CD4-positive, alpha-beta memory T cell (primary cell): ENCODE measurements at regions not wholly inside any gene's neighbourhood (a gene's known extent, or its start where the extent isn't known, plus 50 kb on each side); places are given as distances from the start of the nearest gene placed in this dataset.

Experiments used
- CTCF ChIA-PET: fragments of 350-600 bp; sonication (Branson Sonifier 250); formaldehyde crosslinking; loops from one replicate; lab custom pipeline; 2021; ENCODE audit warnings: inconsistent platforms; ENCODE audit not compliant: partially characterized antibody; lab: Charles Lee
- POLR2A ChIA-PET: fragments of 350-600 bp; sonication (Branson Sonifier 250); formaldehyde crosslinking; loops from one replicate; lab custom pipeline; 2021; ENCODE audit not compliant: partially characterized antibody; lab: Charles Lee
- DNase-seq, 5 donors: peaks; one replicate each; pipeline versions ENCODE4 v3.0.0 to v3.0.0-alpha.2; 2020 to 2022; ENCODE audit warnings: mixed read lengths in 1 of 5
- H3K27ac ChIP-seq: one replicate; pipeline ENCODE4 v1.7.0; 2013; ENCODE audit warnings: low read depth, low read length
- H3K27me3 ChIP-seq: 2 replicates; pipeline ENCODE4 v1.7.0; 2013; ENCODE audit warnings: mild to moderate bottlenecking, low read length, moderate library complexity; ENCODE audit not compliant: insufficient read depth
- H3K36me3 ChIP-seq: 2 replicates; pipeline ENCODE4 v1.7.0; 2013; ENCODE audit warnings: mild to moderate bottlenecking, low read length, moderate library complexity; ENCODE audit not compliant: insufficient read depth
- H3K4me1 ChIP-seq: 2 replicates; pipeline ENCODE4 v1.7.0; 2013; ENCODE audit warnings: mild to moderate bottlenecking, low read length, moderate library complexity; ENCODE audit not compliant: insufficient read depth
- H3K4me3 ChIP-seq, 2 donors: one replicate each; pipeline ENCODE4 v1.7.0; 2013; ENCODE audit warnings: low read length in 2 of 2, mild to moderate bottlenecking in 1 of 2
- H3K9me3 ChIP-seq, 2 donors: one replicate each; pipeline ENCODE4 v1.7.0; 2013; ENCODE audit warnings: low read length in 2 of 2, control low read depth in 1 of 2; ENCODE audit not compliant: control insufficient read depth in 1 of 2
- H3K27ac Mint-ChIP-seq, 7 donors: one replicate each; pipeline ENCODE4 v1.8.0; 2020 to 2021; ENCODE audit warnings: mixed read lengths in 7 of 7, mild to moderate bottlenecking in 6 of 7, inconsistent platforms in 3 of 7, moderate library complexity in 3 of 7
- H3K27me3 Mint-ChIP-seq, 2 donors: one replicate each; pipeline ENCODE4 v1.8.0; 2020 to 2021; ENCODE audit warnings: mixed read lengths in 2 of 2
- H3K36me3 Mint-ChIP-seq, 2 donors: one replicate each; pipeline ENCODE4 v1.8.0; 2020 to 2021; ENCODE audit warnings: mixed read lengths in 2 of 2, inconsistent platforms in 1 of 2, mild to moderate bottlenecking in 1 of 2
- H3K4me1 Mint-ChIP-seq, 4 donors: one replicate each; pipeline ENCODE4 v1.8.0; 2020 to 2021; ENCODE audit warnings: mixed read lengths in 4 of 4, mild to moderate bottlenecking in 1 of 4
- H3K4me3 Mint-ChIP-seq, 8 donors: one replicate each; pipeline ENCODE4 v1.8.0; 2020 to 2021; ENCODE audit warnings: mixed read lengths in 8 of 8, mild to moderate bottlenecking in 7 of 8, moderate library complexity in 6 of 8, inconsistent platforms in 3 of 8
- H3K9me3 Mint-ChIP-seq, 8 donors: one replicate each; pipeline ENCODE4 v1.8.0; 2020 to 2021; ENCODE audit warnings: mixed read lengths in 8 of 8, mild to moderate bottlenecking in 5 of 8, inconsistent platforms in 3 of 8, moderate library complexity in 1 of 8
- intact Hi-C: fragments of 100-400 bp; cut with micrococcal nuclease; formaldehyde crosslinking; loops from one replicate; pipeline ENCODE4 v1.15.1; 2023

DNA sequence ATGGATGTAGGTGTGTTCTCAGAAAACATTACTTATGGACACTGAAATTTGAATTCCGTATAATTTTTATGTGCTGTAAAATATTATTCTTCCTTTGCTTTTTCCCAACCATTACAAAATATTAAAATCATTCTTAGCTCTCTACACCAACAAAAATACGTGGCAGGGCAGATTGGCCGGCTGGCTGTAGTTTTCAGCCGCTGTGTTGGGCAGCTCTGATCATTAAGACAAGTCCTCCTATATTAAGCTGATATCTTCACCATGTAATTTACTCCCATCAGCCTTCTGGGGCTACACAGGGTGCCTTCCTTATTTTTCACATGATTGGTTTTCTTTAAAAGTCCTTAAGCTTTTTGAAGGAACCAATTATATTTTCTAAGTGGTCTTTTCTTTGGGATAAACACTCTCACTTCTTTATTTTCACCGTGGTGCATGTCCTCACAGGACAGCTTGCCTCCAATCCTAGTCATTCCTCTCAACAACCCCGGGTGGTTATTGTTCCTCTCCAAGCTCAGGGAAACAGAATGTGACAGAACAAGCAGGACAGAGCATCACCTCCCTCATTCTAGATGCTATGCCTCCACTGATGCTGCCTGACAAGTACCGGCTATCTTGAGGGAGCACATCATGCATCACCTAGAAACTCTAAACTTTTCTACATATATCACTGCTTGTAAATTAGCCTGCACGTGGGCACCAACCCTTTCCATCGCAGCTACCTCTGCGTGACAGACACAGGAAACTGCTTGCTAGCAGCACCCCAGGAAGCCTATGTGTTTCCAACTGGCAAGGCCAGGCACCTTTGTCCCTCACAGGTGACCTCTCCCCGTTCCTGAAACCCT lies 362.3 kb downstream of the MYCN start:
- Mint-ChIP-seq H3K36me3 (no peaks in the 10 kb centered on the region), H3K4me1 (peaks cover 6 to 7% (median 6%) of the 10 kb centered on the region in 4 donors), H3K27ac (no peak overlapping the region), H3K27me3 (peaks cover 9 to 11% of the 10 kb centered on the region in 2 donors), H3K9me3 (peaks cover 0 to 6% (median 0%) of the 10 kb centered on the region in 8 donors), H3K4me3 (peak overlapping the region in 6 of 8 donors; percentile 3 to 45 (median 24))
- no peaks in the 10 kb centered on the region for H3K36me3 ChIP-seq
- intact Hi-C loops = no loop called here
- H3K27ac ChIP-seq = no peak overlapping the region
- DNase-seq = no peak
- H3K4me3 ChIP-seq = no peak overlapping the region
- H3K9me3 ChIP-seq = no peaks in the 10 kb centered on the region
- ChIA-PET CTCF (no interaction called here), POLR2A (no interaction called here)
- no peaks in the 10 kb centered on the region for H3K4me1 ChIP-seq
- H3K27me3 ChIP-seq = no peaks in the 10 kb centered on the region

DNA sequence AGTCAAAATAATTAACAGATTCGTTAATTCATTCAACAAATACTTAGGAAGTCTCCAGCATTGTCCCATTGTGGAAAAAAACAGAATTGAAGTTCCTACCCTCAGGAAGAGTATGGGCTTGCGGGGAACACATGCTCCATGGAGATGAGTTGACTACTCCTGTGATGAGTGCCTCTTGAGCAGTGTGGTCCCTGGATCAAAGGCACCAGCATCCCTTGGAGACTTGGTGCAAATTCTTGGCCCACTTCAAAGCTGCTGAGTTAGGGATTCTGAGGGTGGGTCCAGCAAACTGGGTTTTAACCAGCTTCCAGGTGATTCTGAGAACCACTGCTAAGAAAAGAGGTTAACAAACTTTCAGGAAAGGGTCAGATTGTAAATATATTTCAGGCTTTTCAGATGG lies 361.6 kb downstream of the MYCN start:
- intact Hi-C loops = no loop called here
- no peaks in the 10 kb centered on the region for H3K36me3 Mint-ChIP-seq
- peaks cover 9 to 11% of the 10 kb centered on the region in 2 donors for H3K27me3 Mint-ChIP-seq
- no peaks in the 10 kb centered on the region for H3K9me3 ChIP-seq
- peaks cover 6 to 7% (median 6%) of the 10 kb centered on the region in 4 donors for H3K4me1 Mint-ChIP-seq
- H3K27me3 ChIP-seq = no peaks in the 10 kb centered on the region
- no peak for DNase-seq
- no peak overlapping the region for H3K4me3 Mint-ChIP-seq
- no peak overlapping the region for H3K27ac ChIP-seq
- H3K9me3 Mint-ChIP-seq = peaks cover 0 to 6% (median 0%) of the 10 kb centered on the region in 8 donors
- no peaks in the 10 kb centered on the region for H3K36me3 ChIP-seq
- no peak overlapping the region for H3K4me3 ChIP-seq
- no peak overlapping the region for H3K27ac Mint-ChIP-seq
- CTCF ChIA-PET = no interaction called here
- H3K4me1 ChIP-seq = no peaks in the 10 kb centered on the region
- POLR2A ChIA-PET = no interaction called here

DNA sequence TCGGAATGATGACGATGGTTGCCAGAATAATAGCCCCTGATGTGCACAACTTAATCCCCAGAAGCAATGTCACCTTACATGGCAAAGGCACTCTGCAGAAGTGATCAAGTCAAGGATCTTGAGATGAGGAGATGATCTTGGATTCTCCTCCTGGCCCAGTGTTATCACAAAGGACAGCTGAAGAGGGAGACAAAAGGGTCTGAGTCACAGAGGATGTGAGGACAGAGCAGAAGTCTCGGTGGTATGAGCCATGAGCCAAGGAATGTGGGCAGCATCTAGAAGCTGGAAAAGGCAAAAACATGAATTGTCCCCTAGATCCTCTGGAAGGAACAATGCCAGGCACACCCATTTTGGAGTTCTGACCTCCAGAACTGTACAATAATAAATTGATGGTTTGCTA lies 358.5 kb downstream of the MYCN start:
- POLR2A ChIA-PET = no interaction called here
- H3K36me3 ChIP-seq = no peaks in the 10 kb centered on the region
- no peaks in the 10 kb centered on the region for H3K4me1 ChIP-seq

DNA sequence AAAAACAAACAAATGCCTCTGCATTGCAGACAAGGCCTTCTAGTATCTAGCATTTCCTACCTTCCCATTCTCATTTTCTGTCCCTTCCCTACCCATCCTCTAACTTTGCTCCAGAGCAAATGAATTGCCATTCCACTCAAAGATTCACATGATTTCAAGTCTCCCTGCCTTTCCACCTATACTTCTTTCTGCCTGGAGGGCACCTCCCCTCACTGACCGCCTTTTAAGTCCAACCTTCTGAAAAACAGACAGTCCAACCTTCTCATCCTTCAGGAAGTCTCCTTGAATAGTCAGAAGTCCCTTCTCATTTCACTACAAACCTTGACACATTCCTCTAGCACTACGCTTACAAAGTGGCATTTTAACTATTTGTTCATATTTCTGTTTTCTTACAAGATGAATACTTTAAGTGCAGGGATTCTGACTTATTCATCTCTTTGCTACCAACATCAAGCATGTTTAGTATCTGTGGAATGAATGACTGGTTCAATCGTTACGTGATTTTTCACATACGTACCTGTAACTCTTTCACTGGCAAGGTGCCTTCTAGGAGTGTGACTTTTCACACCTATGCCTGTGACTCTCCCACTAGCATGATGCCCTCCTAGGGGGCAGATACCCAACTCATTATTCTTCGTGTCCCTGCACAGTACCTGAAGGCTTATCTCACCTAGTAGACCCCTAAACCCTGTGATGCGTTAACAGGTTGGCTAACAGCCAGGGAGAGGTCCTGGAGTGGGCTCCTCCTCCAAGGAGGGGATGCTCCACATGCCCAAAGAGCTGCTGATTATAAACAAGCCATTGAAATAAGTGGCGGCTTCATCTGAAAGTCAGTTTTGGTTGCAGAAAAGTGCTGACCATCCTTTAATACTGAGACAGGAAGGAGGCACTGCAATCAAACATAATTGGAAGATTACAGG lies 356.2 kb downstream of the MYCN start:
- H3K9me3 Mint-ChIP-seq = peaks cover 0 to 2% (median 0%) of the 10 kb centered on the region in 8 donors
- H3K27ac ChIP-seq = no peak overlapping the region
- no peaks in the 10 kb centered on the region for H3K4me1 Mint-ChIP-seq
- H3K4me1 ChIP-seq = no peaks in the 10 kb centered on the region
- intact Hi-C loops = no loop called here
- H3K27me3 Mint-ChIP-seq = peaks cover 0 to 3% of the 10 kb centered on the region in 2 donors
- POLR2A ChIA-PET = no interaction called here
- H3K27ac Mint-ChIP-seq = no peak overlapping the region
- no peak for DNase-seq
- no peak overlapping the region for H3K4me3 Mint-ChIP-seq
- H3K36me3 ChIP-seq = no peaks in the 10 kb centered on the region
- CTCF ChIA-PET = no interaction called here
- no peak overlapping the region for H3K4me3 ChIP-seq
- no peaks in the 10 kb centered on the region for H3K9me3 ChIP-seq
- H3K36me3 Mint-ChIP-seq = no peaks in the 10 kb centered on the region
- no peaks in the 10 kb centered on the region for H3K27me3 ChIP-seq

More for the DNA sequence above, 358.5 kb downstream of the MYCN start:
- Mint-ChIP-seq H3K27me3 (peaks cover 6 to 9% of the 10 kb centered on the region in 2 donors), H3K27ac (no peak overlapping the region), H3K9me3 (peaks cover 0 to 6% (median 0%) of the 10 kb centered on the region in 8 donors), H3K4me3 (no peak overlapping the region), H3K4me1 (peaks cover 5 to 7% (median 6%) of the 10 kb centered on the region in 4 donors), H3K36me3 (no peaks in the 10 kb centered on the region)
- Histone ChIP-seq H3K9me3 (no peaks in the 10 kb centered on the region), H3K4me3 (no peak overlapping the region), H3K27ac (no peak overlapping the region), H3K27me3 (no peaks in the 10 kb centered on the region)
- no peak for DNase-seq
- intact Hi-C loops = no loop called here
- CTCF ChIA-PET = no interaction called here

DNA sequence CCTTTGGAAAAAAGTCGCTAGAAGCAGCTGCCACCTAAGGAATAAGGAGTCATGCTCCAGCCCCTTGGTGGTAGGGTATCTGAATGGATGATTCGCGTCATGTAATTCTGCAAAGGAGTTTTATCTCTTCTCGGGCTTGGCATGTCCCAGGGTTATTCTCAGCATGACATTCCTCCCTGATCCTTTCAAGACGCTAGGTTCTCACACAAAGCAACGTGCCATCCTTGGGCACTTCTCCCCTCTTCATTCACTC lies 355.6 kb downstream of the MYCN start:
- Histone ChIP-seq H3K9me3 (no peaks in the 10 kb centered on the region), H3K27ac (no peak overlapping the region), H3K36me3 (no peaks in the 10 kb centered on the region), H3K4me3 (no peak overlapping the region), H3K4me1 (no peaks in the 10 kb centered on the region), H3K27me3 (no peaks in the 10 kb centered on the region)
- ChIA-PET CTCF (no interaction called here), POLR2A (no interaction called here)
- Mint-ChIP-seq H3K27ac (no peak overlapping the region), H3K36me3 (no peaks in the 10 kb centered on the region), H3K4me3 (no peak overlapping the region), H3K4me1 (no peaks in the 10 kb centered on the region), H3K27me3 (peaks cover 0 to 2% of the 10 kb centered on the region in 2 donors), H3K9me3 (peaks cover 0 to 2% (median 0%) of the 10 kb centered on the region in 8 donors)
- DNase-seq = no peak
- intact Hi-C loops = no loop called here

DNA sequence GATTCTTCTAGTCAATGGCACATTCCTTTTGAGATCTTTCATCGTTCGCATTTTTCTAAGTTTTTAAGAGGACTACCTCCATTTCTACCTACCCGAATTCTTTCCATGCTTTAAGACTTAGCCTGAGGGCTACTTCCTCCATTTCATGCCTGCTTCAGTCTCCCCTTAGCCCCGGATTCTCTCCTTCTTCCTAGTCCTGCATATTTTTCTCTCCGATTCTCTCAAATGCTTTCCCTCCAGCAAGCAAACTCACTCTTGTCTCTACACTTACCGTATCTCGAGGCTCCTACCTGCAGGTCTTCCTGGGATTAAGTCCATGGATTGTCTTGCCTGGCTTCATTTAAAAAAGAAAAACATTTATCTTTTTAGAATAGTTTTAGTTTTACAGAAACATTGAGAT lies 354.4 kb downstream of the MYCN start:
- no peak overlapping the region for H3K27ac Mint-ChIP-seq
- H3K4me3 Mint-ChIP-seq = no peak overlapping the region
- Histone ChIP-seq H3K4me1 (no peaks in the 10 kb centered on the region), H3K27ac (no peak overlapping the region), H3K36me3 (no peaks in the 10 kb centered on the region), H3K4me3 (no peak overlapping the region), H3K27me3 (no peaks in the 10 kb centered on the region), H3K9me3 (no peaks in the 10 kb centered on the region)
- peaks cover 0 to 1% (median 0%) of the 10 kb centered on the region in 8 donors for H3K9me3 Mint-ChIP-seq
- DNase-seq = no peak
- H3K36me3 Mint-ChIP-seq = no peaks in the 10 kb centered on the region
- no peaks in the 10 kb centered on the region for H3K4me1 Mint-ChIP-seq
- CTCF ChIA-PET = interaction anchor here (0.7 kb wide), 1 partner anchor 12 kb away, joined by 3 read pairs; no protein-coding TSS in a partner anchor
- POLR2A ChIA-PET = no interaction called here
- no peaks in the 10 kb centered on the region for H3K27me3 Mint-ChIP-seq
- intact Hi-C loops = no loop called here

DNA sequence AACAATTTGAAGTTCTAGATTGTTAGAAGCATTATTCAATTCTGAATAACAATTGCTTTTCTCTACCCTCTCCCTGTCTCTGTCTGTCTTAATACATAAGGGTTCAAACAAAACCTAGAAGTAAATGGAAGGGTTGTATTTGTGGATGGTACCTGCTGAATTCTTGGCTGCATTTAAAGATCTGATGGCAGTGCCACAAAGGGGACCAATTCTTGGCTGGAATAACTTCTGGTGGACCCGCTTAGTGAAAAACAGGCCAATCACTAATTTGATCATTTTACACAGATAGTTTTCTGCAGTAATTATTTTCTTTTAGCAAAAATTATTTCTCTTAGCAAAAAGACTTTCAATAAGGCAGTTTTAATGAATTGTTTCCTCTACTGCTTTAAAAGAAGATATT lies 353.5 kb downstream of the MYCN start:
- Mint-ChIP-seq H3K9me3 (peaks cover 0 to 1% (median 0%) of the 10 kb centered on the region in 8 donors), H3K36me3 (no peaks in the 10 kb centered on the region), H3K4me3 (no peak overlapping the region), H3K27ac (no peak overlapping the region), H3K4me1 (no peaks in the 10 kb centered on the region), H3K27me3 (no peaks in the 10 kb centered on the region)
- intact Hi-C loops = no loop called here
- DNase-seq = no peak
- H3K4me3 ChIP-seq = no peak overlapping the region
- H3K27me3 ChIP-seq = no peaks in the 10 kb centered on the region
- ChIA-PET POLR2A (no interaction called here), CTCF (no interaction called here)
- H3K36me3 ChIP-seq = no peaks in the 10 kb centered on the region
- no peaks in the 10 kb centered on the region for H3K4me1 ChIP-seq
- H3K9me3 ChIP-seq = no peaks in the 10 kb centered on the region
- H3K27ac ChIP-seq = no peak overlapping the region
